NT2/D1 (cell line): ENCODE measurements at regions not wholly inside any gene's neighbourhood (a gene's known extent, or its start where the extent isn't known, plus 50 kb on each side); places are given as distances from the start of the nearest gene placed in this dataset.

Experiments
- SUZ12 ChIP-seq: IDR thresholded peaks from 2 replicates; pipeline ENCODE4 v1.6.1; 2011; ENCODE audit not compliant: insufficient read length, insufficient read depth; ENCODE audit errors: extremely low read depth
- ZNF274 ChIP-seq: IDR thresholded peaks from 2 replicates; pipeline ENCODE4 v1.6.1; 2011; ENCODE audit warnings: mild to moderate bottlenecking, low read depth, low read length

- TF ChIP-seq ZNF274 = no peak
- no peak for TF ChIP-seq SUZ12
Measured at GRCh38 chr6:156454867-156455266, 322.3 kb upstream of the ARID1B start.
